ENCODE measurements at regions not wholly inside any gene's neighbourhood (a gene's known extent, or its start where the extent isn't known, plus 50 kb on each side); places are given as distances from the start of the nearest gene placed in this dataset.
"Not testable (repeated sequence)": the region's sequence is repeated elsewhere in the genome, so short reads cannot be mapped to it uniquely, and the experiment has no call there.

GRCh38 chr21:27382404-27382803 lies 415.5 kb upstream of the ADAMTS5 start:
- no peak for DNase-seq (ENCODE audit: low read depth in 2 of 2)

GRCh38 chr21:27380303-27380702 lies 413.4 kb upstream of the ADAMTS5 start:
- DNase-seq (ENCODE audit: low read depth in 2 of 2) = no peak

GRCh38 chr21:27379354-27379753 lies 412.5 kb upstream of the ADAMTS5 start:
- DNase-seq (ENCODE audit: low read depth in 2 of 2) = no peak

GRCh38 chr21:27372381-27372780 lies 405.5 kb upstream of the ADAMTS5 start:
- DNase-seq (ENCODE audit: low read depth in 2 of 2) = no peak

- no peak for DNase-seq (ENCODE audit: low read depth in 2 of 2)
Measured at GRCh38 chr21:27371975-27372331, 405.1 kb upstream of the ADAMTS5 start.

- DNase-seq (ENCODE audit: low read depth in 2 of 2) = no peak
Measured at GRCh38 chr21:27371115-27371974, 404.5 kb upstream of the ADAMTS5 start.

GRCh38 chr21:27369978-27370571 lies 403.2 kb upstream of the ADAMTS5 start:
- DNase-seq (ENCODE audit: low read depth in 2 of 2) = no peak

- DNase-seq (ENCODE audit: low read depth in 2 of 2) = no peak
Measured at GRCh38 chr21:27369234-27369633, 402.3 kb upstream of the ADAMTS5 start.

- DNase-seq (ENCODE audit: low read depth in 2 of 2) = no peak
Measured at GRCh38 chr21:27366646-27367235, 399.9 kb upstream of the ADAMTS5 start.

- no peak for DNase-seq (ENCODE audit: low read depth in 2 of 2)
Measured at GRCh38 chr21:27366036-27366435, 399.1 kb upstream of the ADAMTS5 start.

GRCh38 chr21:27365394-27365793 lies 398.5 kb upstream of the ADAMTS5 start:
- DNase-seq (ENCODE audit: low read depth in 2 of 2) = no peak

- no peak for DNase-seq (ENCODE audit: low read depth in 2 of 2)
Measured at GRCh38 chr21:27363719-27364477, 397.0 kb upstream of the ADAMTS5 start.

GRCh38 chr21:27362249-27362648 lies 395.4 kb upstream of the ADAMTS5 start:
- DNase-seq (ENCODE audit: low read depth in 2 of 2) = no peak

GRCh38 chr21:27359141-27359540 lies 392.3 kb upstream of the ADAMTS5 start:
- DNase-seq (ENCODE audit: low read depth in 2 of 2) = no peak

- DNase-seq (ENCODE audit: low read depth in 2 of 2) = no peak
Measured at GRCh38 chr21:27352885-27353284, 386.0 kb upstream of the ADAMTS5 start.

GRCh38 chr21:27346041-27346448 lies 379.2 kb upstream of the ADAMTS5 start:
- DNase-seq (ENCODE audit: low read depth in 2 of 2) = no peak

- no peak for DNase-seq (ENCODE audit: low read depth in 2 of 2)
Measured at GRCh38 chr21:27339902-27340301, 373.0 kb upstream of the ADAMTS5 start.

- DNase-seq (ENCODE audit: low read depth in 2 of 2) = not testable (repeated sequence)
Measured at GRCh38 chr21:27338007-27338406, 371.1 kb upstream of the ADAMTS5 start.

GRCh38 chr21:27333096-27333495 lies 366.2 kb upstream of the ADAMTS5 start:
- no peak for DNase-seq (ENCODE audit: low read depth in 2 of 2)

GRCh38 chr21:27329255-27329851 lies 362.5 kb upstream of the ADAMTS5 start:
- no peak for DNase-seq (ENCODE audit: low read depth in 2 of 2)

GRCh38 chr21:27326301-27326700 lies 359.4 kb upstream of the ADAMTS5 start:
- no peak for DNase-seq (ENCODE audit: low read depth in 2 of 2)

GRCh38 chr21:27323331-27323730 lies 356.4 kb upstream of the ADAMTS5 start:
- DNase-seq (ENCODE audit: low read depth in 2 of 2) = no peak

All from stimulated activated CD8-positive, alpha-beta memory T cell treated with anti-CD3 and anti-CD28 coated beads, Interleukin-2, amount 100 ng/mL, for 48 hours (primary cell).